MM.1S (cell line): ENCODE measurements at regions not wholly inside any gene's neighbourhood (a gene's known extent, or its start where the extent isn't known, plus 50 kb on each side); places are given as distances from the start of the nearest gene placed in this dataset.
"Not testable (repeated sequence)": the region's sequence is repeated elsewhere in the genome, so short reads cannot be mapped to it uniquely, and the experiment has no call there.

Source experiments
- EZH2 ChIP-seq: fragments of 300-600 bp; sonication (generic); optimal IDR thresholded peaks from 2 replicates; pipeline ENCODE3; 2017; ENCODE audit warnings: low read depth, mild to moderate bottlenecking, antibody characterized with exemption, low read length, mixed read lengths
- TF ChIP-seq, protein P1 (sequence below): fragments of 300-600 bp; sonication (generic); IDR thresholded peaks from 2 replicates; pipeline ENCODE4 v1.5.1; 2016; ENCODE audit warnings: antibody characterized with exemption, low read length, mixed read lengths

DNA sequence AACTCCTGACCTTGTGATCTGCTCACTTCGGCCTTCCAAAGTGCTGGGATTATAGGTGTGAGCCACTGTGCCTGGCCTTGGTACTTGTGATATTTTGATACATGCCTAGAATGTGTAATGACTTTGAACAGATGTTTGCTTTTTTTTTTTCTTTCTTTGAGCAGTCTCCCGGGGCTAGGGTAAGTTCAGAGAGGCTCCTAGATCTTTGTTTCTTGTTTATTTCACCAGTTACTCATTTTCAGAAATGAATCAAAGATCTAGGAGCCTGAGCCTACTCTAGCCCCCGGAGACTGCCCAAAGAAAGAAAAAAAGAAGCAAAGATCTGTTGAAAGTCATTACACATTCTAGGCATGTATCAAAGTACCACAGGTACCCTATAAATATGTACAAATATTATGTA, 83.0 kb upstream of the CRYM start:
- not testable (repeated sequence) for TF ChIP-seq EZH2
- TF ChIP-seq, protein P1, sequence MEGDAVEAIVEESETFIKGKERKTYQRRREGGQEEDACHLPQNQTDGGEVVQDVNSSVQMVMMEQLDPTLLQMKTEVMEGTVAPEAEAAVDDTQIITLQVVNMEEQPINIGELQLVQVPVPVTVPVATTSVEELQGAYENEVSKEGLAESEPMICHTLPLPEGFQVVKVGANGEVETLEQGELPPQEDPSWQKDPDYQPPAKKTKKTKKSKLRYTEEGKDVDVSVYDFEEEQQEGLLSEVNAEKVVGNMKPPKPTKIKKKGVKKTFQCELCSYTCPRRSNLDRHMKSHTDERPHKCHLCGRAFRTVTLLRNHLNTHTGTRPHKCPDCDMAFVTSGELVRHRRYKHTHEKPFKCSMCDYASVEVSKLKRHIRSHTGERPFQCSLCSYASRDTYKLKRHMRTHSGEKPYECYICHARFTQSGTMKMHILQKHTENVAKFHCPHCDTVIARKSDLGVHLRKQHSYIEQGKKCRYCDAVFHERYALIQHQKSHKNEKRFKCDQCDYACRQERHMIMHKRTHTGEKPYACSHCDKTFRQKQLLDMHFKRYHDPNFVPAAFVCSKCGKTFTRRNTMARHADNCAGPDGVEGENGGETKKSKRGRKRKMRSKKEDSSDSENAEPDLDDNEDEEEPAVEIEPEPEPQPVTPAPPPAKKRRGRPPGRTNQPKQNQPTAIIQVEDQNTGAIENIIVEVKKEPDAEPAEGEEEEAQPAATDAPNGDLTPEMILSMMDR: not testable (repeated sequence)
